Neural cell (in vitro differentiated cells): ENCODE measurements at regions not wholly inside any gene's neighbourhood (a gene's known extent, or its start where the extent isn't known, plus 50 kb on each side); places are given as distances from the start of the nearest gene placed in this dataset.

Experiments used
- EP300 ChIP-seq: fragments of 450-650 bp; conservative IDR thresholded peaks from 2 replicates; pipeline ENCODE4 v1.6.1; 2014; ENCODE audit warnings: antibody characterized with exemption, mild to moderate bottlenecking, moderate library complexity; ENCODE audit not compliant: poor library complexity, severe bottlenecking
- EZH2 ChIP-seq: fragments of 200-600, 300-800 bp; shearing (Covaris generic), sonication (generic); IDR thresholded peaks from 2 replicates; pipeline ENCODE4 v1.6.1; 2014; ENCODE audit warnings: antibody characterized with exemption, low read length, borderline replicate concordance, mild to moderate bottlenecking; ENCODE audit not compliant: insufficient read depth, poor library complexity, severe bottlenecking
- POLR2AphosphoS5 ChIP-seq: IDR thresholded peaks from 2 replicates; pipeline ENCODE4 v1.6.1; 2012
- RAD21 ChIP-seq: fragments of 450-650 bp; conservative IDR thresholded peaks from 2 replicates; pipeline ENCODE4 v1.6.1; 2014; ENCODE audit warnings: antibody characterized with exemption, mild to moderate bottlenecking, moderate library complexity
- SMC3 ChIP-seq: fragments of 450-650 bp; conservative IDR thresholded peaks from 2 replicates; pipeline ENCODE4 v1.6.1; 2014; ENCODE audit warnings: antibody characterized with exemption, mild to moderate bottlenecking, moderate library complexity; ENCODE audit not compliant: poor library complexity
- TF ChIP-seq, protein P1 (sequence below): fragments of 450-650 bp; IDR thresholded peaks from 2 replicates; pipeline ENCODE4 v1.5.1; 2014; ENCODE audit warnings: antibody characterized with exemption, mild to moderate bottlenecking, moderate library complexity; ENCODE audit not compliant: poor library complexity, severe bottlenecking
- TF ChIP-seq, protein P2 (sequence below): IDR thresholded peaks from 2 replicates; pipeline ENCODE4 v1.6.1; 2012; ENCODE audit warnings: borderline replicate concordance

DNA sequence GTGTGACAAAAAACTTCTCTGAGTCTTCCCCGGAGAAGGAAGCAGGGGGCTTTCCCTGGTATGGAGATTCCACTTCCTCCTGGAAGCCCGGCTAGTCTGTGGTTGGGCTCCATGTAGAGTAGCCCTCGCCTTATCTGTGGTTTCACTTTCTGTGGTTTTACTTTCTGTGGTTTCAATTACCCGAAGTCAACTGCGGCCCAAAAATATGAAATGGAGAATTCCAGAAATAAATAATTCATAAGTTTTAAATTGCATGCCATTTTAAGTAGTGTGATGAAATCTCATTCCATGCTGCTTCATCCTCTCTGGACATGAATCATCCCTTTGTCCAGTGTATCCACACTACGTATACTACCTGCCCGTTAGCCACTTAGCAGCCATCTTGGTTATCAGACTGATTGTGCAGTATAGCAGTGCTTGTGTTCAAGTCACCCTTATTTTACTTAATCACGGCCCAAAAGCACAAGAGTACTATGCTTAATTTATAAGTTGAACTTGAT lies 275.0 kb upstream of the SESN3 start:
- TF ChIP-seq, protein P1, sequence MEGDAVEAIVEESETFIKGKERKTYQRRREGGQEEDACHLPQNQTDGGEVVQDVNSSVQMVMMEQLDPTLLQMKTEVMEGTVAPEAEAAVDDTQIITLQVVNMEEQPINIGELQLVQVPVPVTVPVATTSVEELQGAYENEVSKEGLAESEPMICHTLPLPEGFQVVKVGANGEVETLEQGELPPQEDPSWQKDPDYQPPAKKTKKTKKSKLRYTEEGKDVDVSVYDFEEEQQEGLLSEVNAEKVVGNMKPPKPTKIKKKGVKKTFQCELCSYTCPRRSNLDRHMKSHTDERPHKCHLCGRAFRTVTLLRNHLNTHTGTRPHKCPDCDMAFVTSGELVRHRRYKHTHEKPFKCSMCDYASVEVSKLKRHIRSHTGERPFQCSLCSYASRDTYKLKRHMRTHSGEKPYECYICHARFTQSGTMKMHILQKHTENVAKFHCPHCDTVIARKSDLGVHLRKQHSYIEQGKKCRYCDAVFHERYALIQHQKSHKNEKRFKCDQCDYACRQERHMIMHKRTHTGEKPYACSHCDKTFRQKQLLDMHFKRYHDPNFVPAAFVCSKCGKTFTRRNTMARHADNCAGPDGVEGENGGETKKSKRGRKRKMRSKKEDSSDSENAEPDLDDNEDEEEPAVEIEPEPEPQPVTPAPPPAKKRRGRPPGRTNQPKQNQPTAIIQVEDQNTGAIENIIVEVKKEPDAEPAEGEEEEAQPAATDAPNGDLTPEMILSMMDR, result no peak
- TF ChIP-seq, protein P2, sequence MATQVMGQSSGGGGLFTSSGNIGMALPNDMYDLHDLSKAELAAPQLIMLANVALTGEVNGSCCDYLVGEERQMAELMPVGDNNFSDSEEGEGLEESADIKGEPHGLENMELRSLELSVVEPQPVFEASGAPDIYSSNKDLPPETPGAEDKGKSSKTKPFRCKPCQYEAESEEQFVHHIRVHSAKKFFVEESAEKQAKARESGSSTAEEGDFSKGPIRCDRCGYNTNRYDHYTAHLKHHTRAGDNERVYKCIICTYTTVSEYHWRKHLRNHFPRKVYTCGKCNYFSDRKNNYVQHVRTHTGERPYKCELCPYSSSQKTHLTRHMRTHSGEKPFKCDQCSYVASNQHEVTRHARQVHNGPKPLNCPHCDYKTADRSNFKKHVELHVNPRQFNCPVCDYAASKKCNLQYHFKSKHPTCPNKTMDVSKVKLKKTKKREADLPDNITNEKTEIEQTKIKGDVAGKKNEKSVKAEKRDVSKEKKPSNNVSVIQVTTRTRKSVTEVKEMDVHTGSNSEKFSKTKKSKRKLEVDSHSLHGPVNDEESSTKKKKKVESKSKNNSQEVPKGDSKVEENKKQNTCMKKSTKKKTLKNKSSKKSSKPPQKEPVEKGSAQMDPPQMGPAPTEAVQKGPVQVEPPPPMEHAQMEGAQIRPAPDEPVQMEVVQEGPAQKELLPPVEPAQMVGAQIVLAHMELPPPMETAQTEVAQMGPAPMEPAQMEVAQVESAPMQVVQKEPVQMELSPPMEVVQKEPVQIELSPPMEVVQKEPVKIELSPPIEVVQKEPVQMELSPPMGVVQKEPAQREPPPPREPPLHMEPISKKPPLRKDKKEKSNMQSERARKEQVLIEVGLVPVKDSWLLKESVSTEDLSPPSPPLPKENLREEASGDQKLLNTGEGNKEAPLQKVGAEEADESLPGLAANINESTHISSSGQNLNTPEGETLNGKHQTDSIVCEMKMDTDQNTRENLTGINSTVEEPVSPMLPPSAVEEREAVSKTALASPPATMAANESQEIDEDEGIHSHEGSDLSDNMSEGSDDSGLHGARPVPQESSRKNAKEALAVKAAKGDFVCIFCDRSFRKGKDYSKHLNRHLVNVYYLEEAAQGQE, result no peak
- TF ChIP-seq EZH2 (no peak), RAD21 (no peak), EP300 (no peak), POLR2AphosphoS5 (no peak), SMC3 (no peak)
